T-cell (primary cell): ENCODE measurements at regions not wholly inside any gene's neighbourhood (a gene's known extent, or its start where the extent isn't known, plus 50 kb on each side); places are given as distances from the start of the nearest gene placed in this dataset.

Experiments used
- ATAC-seq, 4 experiments: fragments of 200-7000 bp in 3 of 4; fragments of 150-1000 bp in 1 of 4; cut with Tn5 transposase; replicated peaks in 1 of 4; 1 replicate in 3 of 4; 2 replicates in 1 of 4; pipeline ENCODE4 v1.10.0; 2021; ENCODE audit warnings: moderate library complexity in 3 of 4, mild to moderate bottlenecking in 2 of 4, moderate number of reproducible peaks in 1 of 4
- CTCF ChIA-PET, 2 donors: fragments of 300-600 bp; sonication (Branson Sonifier 250); formaldehyde crosslinking; loops; one replicate each; lab custom pipeline; 2022; ENCODE audit warnings: antibody characterized with exemption in 2 of 2; lab: Charles Lee
- POLR2A ChIA-PET, 2 donors: fragments of 300-600 bp; sonication (Branson Sonifier 250); formaldehyde crosslinking; loops; one replicate each; lab custom pipeline; 2022; ENCODE audit warnings: antibody characterized with exemption in 2 of 2; lab: Charles Lee
- DNase-seq, 35 experiments: peaks; one replicate each; pipeline versions ENCODE4 v3.0.0 to v3.0.0-alpha.2; 2013 to 2023
- H3K27ac ChIP-seq: one replicate; pipeline ENCODE4 v1.5.1; 2013; ENCODE audit warnings: low read length
- H3K27me3 ChIP-seq, 2 experiments: replicated peaks in 1 of 2; 1 replicate in 1 of 2; 2 replicates in 1 of 2; pipeline versions ENCODE4 v1.6.1 to v1.7.0; 2013; ENCODE audit warnings: low read length in 1 of 2, mixed read lengths in 1 of 2; ENCODE audit not compliant: control insufficient read depth in 2 of 2, insufficient read depth in 2 of 2; ENCODE audit errors: extremely low read depth in 1 of 2
- H3K36me3 ChIP-seq, 2 donors: 1 replicate in 1 of 2; 2 replicates in 1 of 2; pipeline versions ENCODE4 v1.6.1 to v1.7.0; 2013; ENCODE audit warnings: low read length in 1 of 2; ENCODE audit not compliant: control insufficient read depth in 2 of 2, insufficient read depth in 1 of 2; ENCODE audit errors: extremely low read depth in 1 of 2
- H3K4me1 ChIP-seq, 2 experiments: 1 replicate in 1 of 2; 2 replicates in 1 of 2; pipeline versions ENCODE4 v1.6.1 to v1.7.0; 2013; ENCODE audit warnings: low read length in 2 of 2, mixed read lengths in 1 of 2; ENCODE audit not compliant: insufficient read depth in 2 of 2, control insufficient read depth in 1 of 2; ENCODE audit errors: extremely low read depth in 1 of 2
- H3K4me3 ChIP-seq, 2 donors: 1 replicate in 1 of 2; 2 replicates in 1 of 2; pipeline versions ENCODE4 v1.5.1 to v1.7.0; 2013; ENCODE audit warnings: mild to moderate bottlenecking in 2 of 2, low read length in 1 of 2, moderate library complexity in 1 of 2; ENCODE audit not compliant: control insufficient read depth in 1 of 2; ENCODE audit errors: extremely low read depth in 1 of 2
- H3K9me3 ChIP-seq: 2 replicates; pipeline ENCODE4 v1.7.0; 2013
- H3K27ac Mint-ChIP-seq, 2 donors: one replicate each; pipeline ENCODE4 v1.8.0; 2020 to 2021; ENCODE audit warnings: mild to moderate bottlenecking in 2 of 2, mixed read lengths in 2 of 2
- H3K27me3 Mint-ChIP-seq, 2 donors: one replicate each; pipeline ENCODE4 v1.8.0; 2021 to 2022; ENCODE audit warnings: mixed read lengths in 2 of 2
- H3K36me3 Mint-ChIP-seq: one replicate; pipeline ENCODE4 v1.8.0; 2021; ENCODE audit warnings: mixed read lengths
- H3K4me1 Mint-ChIP-seq, 3 donors: one replicate each; pipeline ENCODE4 v1.8.0; 2020 to 2022; ENCODE audit warnings: mixed read lengths in 3 of 3, mild to moderate bottlenecking in 1 of 3
- H3K4me3 Mint-ChIP-seq, 3 donors: one replicate each; pipeline ENCODE4 v1.8.0; 2020 to 2022; ENCODE audit warnings: mild to moderate bottlenecking in 3 of 3, mixed read lengths in 3 of 3, moderate library complexity in 3 of 3
- H3K9me3 Mint-ChIP-seq, 3 donors: one replicate each; pipeline ENCODE4 v1.8.0; 2020 to 2022; ENCODE audit warnings: mixed read lengths in 3 of 3
- WGBS: methylation state at CpG from one replicate; pipeline ENCODE4 v1.1.5; 2013; ENCODE audit warnings: missing lambda C conversion rate; ENCODE audit not compliant: insufficient coverage; 5-methylcytosine and 5-hydroxymethylcytosine counted together

DNA sequence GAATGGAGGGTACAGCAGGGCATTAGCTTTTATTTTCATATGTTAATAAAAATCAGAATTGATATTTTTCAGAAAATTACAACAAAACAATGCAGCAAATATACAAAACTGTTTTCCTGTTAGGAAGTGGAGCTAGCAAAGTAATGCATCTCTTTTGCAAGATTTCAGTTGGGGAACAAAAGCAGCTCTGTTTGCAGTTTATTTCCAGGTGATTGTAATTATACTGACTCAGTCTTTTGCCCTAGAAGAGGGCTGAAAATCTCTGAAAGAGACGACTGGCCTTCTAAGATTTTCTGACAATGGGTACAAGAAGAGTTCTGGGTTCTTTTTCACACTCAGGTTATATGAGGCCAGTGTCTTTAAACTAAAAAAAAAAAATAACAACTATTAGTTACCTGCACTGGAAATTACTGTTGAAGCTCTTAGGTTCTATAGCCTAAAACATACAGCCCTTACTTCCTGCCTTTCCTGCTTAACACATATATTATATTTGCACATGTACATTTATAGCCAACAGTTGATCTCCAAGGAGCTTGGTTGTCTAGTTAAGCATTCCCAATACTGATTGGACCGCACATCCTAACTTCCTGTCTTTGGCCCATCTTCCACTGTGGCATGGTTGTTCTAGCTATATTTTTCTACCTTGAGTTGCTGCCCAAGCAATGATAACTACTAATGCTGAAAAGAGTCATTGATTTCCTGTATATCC lies 199.1 kb upstream of the KRR1 start:
- no peak overlapping the region for H3K4me3 ChIP-seq
- no peaks in the 10 kb centered on the region for H3K27me3 Mint-ChIP-seq
- no peak overlapping the region for H3K27ac Mint-ChIP-seq
- H3K9me3 Mint-ChIP-seq: no peaks in the 10 kb centered on the region
- ATAC-seq (no peak), DNase-seq (no peak)
- H3K4me1 Mint-ChIP-seq: no peaks in the 10 kb centered on the region
- no peaks in the 10 kb centered on the region for H3K9me3 ChIP-seq
- ChIA-PET POLR2A (no interaction called here), CTCF (interaction anchor here in 1 of 2 donors (0.6 kb wide), 1 partner anchor 13 kb away, joined by 3 read pairs; no protein-coding TSS in a partner anchor)
- no peak overlapping the region for H3K4me3 Mint-ChIP-seq
- no peak overlapping the region for H3K27ac ChIP-seq
- H3K4me1 ChIP-seq: no peaks in the 10 kb centered on the region
- no peaks in the 10 kb centered on the region for H3K36me3 Mint-ChIP-seq
- no peaks in the 10 kb centered on the region for H3K36me3 ChIP-seq
- H3K27me3 ChIP-seq: no peaks in the 10 kb centered on the region
- 0% methylated on average over 1 of the region's 2 CpGs for WGBS

DNA sequence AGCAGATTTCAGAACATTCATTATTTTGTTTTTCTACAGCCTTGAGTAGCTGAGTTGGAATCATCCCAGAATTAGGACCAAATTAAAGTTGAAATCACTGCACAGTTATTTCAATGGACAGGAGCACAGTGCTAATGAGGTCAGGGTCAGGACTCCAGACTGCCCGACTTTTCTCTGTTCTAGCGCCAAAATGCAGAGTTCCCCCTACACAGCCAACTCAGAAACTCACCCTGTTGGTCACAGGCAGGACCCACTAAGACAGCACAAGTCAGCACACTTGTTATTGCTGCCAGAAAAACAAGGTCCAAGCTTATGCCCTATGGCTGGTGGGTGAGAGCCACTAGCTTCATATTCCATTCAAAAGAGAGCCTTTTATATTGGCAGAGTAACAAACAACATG lies 198.1 kb upstream of the KRR1 start:
- H3K36me3 ChIP-seq: no peaks in the 10 kb centered on the region
- CTCF ChIA-PET: no interaction called here
- H3K4me3 ChIP-seq: no peak overlapping the region
- H3K36me3 Mint-ChIP-seq: no peaks in the 10 kb centered on the region
- no peaks in the 10 kb centered on the region for H3K9me3 Mint-ChIP-seq
- 80% methylated on average over 2 of the region's 2 CpGs for WGBS
- POLR2A ChIA-PET: no interaction called here
- H3K27me3 ChIP-seq: no peaks in the 10 kb centered on the region
- no peak overlapping the region for H3K4me3 Mint-ChIP-seq
- no peaks in the 10 kb centered on the region for H3K9me3 ChIP-seq
- H3K4me1 Mint-ChIP-seq: no peaks in the 10 kb centered on the region
- no peak overlapping the region for H3K27ac ChIP-seq
- H3K27ac Mint-ChIP-seq: no peak overlapping the region
- no peaks in the 10 kb centered on the region for H3K27me3 Mint-ChIP-seq
- ATAC-seq: no peak
- no peaks in the 10 kb centered on the region for H3K4me1 ChIP-seq
- DNase-seq: no peak

DNA sequence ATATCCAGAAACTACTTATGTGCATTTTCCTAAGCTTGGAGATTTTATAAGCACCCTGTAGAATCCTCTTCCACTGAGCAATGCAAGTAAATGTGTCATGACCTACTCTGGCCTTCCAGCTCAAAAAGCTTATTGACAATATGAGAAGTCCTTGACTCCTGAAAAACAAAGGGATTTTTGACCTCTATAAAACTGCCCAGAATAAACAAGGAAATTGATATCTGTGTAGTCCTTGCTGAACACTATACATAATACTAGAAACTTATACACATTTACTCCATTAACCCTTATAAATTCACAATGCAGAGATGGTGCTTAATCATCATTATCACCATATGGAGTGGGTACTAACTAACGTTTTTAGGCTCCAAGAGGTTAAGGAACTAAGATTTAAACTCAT lies 197.4 kb upstream of the KRR1 start:
- H3K36me3 ChIP-seq: no peaks in the 10 kb centered on the region
- Mint-ChIP-seq H3K4me3 (no peak overlapping the region), H3K4me1 (no peaks in the 10 kb centered on the region), H3K9me3 (no peaks in the 10 kb centered on the region), H3K36me3 (no peaks in the 10 kb centered on the region), H3K27ac (no peak overlapping the region), H3K27me3 (no peaks in the 10 kb centered on the region)
- ChIA-PET POLR2A (no interaction called here), CTCF (interaction anchor here in 1 of 2 donors (0.5 kb wide), 1 partner anchor 18 kb away, joined by 3 read pairs; no protein-coding TSS in a partner anchor)
- H3K27me3 ChIP-seq: no peaks in the 10 kb centered on the region
- no peaks in the 10 kb centered on the region for H3K4me1 ChIP-seq
- ATAC-seq (no peak), DNase-seq (no peak)
- no peak overlapping the region for H3K27ac ChIP-seq
- no peak overlapping the region for H3K4me3 ChIP-seq
- no peaks in the 10 kb centered on the region for H3K9me3 ChIP-seq
- WGBS: no CpG with 5 or more reads among the region's 1 CpG

DNA sequence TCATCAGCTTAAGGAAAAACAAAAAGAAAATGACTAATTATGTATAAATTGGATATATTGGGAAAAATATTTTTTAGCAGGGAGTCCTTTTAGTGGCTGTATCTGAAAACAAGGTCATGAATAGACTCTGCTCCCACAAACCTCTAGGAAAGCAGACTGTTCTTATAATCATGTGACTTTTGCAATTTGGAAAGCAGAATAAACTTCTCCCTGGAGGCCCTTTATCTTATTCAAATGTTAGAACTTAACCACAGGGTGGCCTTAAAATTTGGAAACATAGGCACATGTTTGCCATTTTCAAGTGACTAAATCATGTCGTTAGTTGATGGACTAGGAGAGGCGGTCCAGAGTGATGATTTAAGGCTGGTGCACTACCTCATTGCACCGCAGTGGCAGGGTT lies 196.6 kb upstream of the KRR1 start:
- no peak overlapping the region for H3K4me3 Mint-ChIP-seq
- DNase-seq (no peak), ATAC-seq (no peak)
- no peaks in the 10 kb centered on the region for H3K9me3 ChIP-seq
- no peaks in the 10 kb centered on the region for H3K27me3 ChIP-seq
- H3K36me3 Mint-ChIP-seq: no peaks in the 10 kb centered on the region
- WGBS: 80% methylated on average over 1 of the region's 3 CpGs
- H3K27ac ChIP-seq: no peak overlapping the region
- H3K27ac Mint-ChIP-seq: no peak overlapping the region
- no peak overlapping the region for H3K4me3 ChIP-seq
- peaks cover 0 to 5% (median 4%) of the 10 kb centered on the region in 3 donors for H3K4me1 Mint-ChIP-seq
- no peaks in the 10 kb centered on the region for H3K27me3 Mint-ChIP-seq
- CTCF ChIA-PET: no interaction called here
- POLR2A ChIA-PET: no interaction called here
- H3K36me3 ChIP-seq: no peaks in the 10 kb centered on the region
- peaks cover 0 to 3% of the 10 kb centered on the region in 2 experiments for H3K4me1 ChIP-seq
- H3K9me3 Mint-ChIP-seq: no peaks in the 10 kb centered on the region

DNA sequence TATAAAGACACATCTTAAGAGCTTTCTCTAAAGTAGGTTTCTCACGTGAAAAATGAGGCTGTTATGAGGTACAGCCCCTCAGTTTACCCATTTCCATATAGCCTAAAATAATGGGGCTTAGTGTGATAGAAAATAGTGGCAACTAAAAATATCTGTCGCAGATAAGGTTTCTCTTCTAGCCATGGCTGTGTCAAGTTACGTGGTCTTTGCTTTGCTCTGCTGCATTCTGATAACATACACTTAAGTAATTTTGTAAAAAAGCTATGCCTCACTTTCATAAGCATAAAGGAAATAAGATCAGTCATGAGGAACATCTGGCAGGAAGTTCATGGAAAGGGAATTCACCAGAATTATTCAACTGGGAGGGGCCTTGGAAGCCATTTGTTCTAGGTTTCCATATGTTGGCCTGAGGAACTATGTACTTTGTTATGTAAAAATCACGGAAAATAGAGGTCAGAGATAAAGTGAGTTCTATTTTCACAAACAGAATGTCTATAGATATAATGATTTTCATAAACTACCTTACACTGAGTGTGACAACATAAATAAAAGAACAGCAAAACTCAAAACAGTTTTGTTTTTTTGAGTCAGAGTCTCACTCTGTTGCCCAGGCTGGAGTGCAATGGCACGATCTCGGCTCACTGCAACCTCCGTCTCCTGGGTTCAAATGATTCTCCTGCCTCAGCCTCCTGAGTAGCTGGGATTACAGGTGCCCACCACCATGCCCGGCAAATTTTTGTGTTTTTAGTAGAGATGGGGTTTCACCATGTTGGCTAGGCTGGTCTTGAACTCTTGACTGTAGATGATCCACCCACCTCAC lies 195.6 kb upstream of the KRR1 start:
- H3K27ac Mint-ChIP-seq: no peak overlapping the region
- no peaks in the 10 kb centered on the region for H3K9me3 Mint-ChIP-seq
- H3K4me3 Mint-ChIP-seq: no peak overlapping the region
- peaks cover 4 to 15% (median 13%) of the 10 kb centered on the region in 3 donors for H3K4me1 Mint-ChIP-seq
- Histone ChIP-seq H3K4me3 (no peak overlapping the region), H3K9me3 (no peaks in the 10 kb centered on the region), H3K4me1 (peaks cover 2 to 3% of the 10 kb centered on the region in 2 experiments), H3K27ac (no peak overlapping the region), H3K27me3 (no peaks in the 10 kb centered on the region), H3K36me3 (no peaks in the 10 kb centered on the region)
- ChIA-PET POLR2A (no interaction called here), CTCF (no interaction called here)
- no peak for ATAC-seq
- H3K27me3 Mint-ChIP-seq: no peaks in the 10 kb centered on the region
- WGBS: 92% methylated on average over 2 of the region's 8 CpGs
- H3K36me3 Mint-ChIP-seq: no peaks in the 10 kb centered on the region
- no peak for DNase-seq

DNA sequence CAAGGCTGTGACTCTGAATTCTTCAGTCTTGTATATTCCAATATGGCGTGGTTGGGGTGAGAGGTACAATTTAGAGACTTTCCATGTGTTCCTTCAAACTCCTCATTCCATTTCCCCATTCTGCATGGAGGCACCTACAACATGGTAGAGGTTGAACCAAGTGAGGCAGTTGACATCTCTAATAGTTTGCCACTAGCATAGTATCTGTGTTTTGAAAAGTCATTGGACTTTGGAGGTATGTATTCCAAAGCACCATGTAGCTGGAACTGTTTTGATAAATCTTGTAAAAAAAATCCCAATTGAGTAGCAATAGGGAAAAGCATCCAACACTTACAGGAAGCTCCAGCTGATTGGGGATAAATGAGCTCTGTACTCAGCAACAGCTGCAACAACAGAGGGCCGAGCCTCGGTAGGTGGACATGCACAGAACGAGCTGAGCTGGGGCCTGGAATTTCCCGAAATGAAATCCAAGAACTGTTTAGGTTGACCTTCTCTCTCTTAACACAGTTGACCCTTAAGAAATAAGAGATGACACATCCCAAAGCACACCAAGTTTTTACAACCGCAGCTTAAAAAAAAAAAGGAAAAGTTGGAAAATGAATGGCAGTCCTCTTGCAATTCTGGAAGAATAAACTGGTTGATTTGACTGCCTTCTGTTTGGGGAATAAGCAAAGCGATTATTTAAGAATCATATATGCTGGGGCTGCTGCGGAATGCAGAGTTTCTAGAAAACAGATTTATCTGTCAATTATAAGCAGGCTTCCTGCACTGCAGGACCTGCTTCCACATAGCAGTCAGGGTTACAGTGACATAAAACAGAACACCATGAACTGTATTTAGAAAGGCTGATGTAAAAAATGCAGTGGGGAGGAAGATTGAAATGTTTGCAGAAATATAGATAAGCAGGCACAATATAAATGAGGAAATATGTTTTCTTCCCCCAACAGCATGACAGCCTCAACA lies 194.6 kb upstream of the KRR1 start:
- H3K9me3 Mint-ChIP-seq: no peaks in the 10 kb centered on the region
- H3K36me3 ChIP-seq: no peaks in the 10 kb centered on the region
- peaks cover 6 to 17% (median 16%) of the 10 kb centered on the region in 3 donors for H3K4me1 Mint-ChIP-seq
- H3K4me3 Mint-ChIP-seq: no peak overlapping the region
- WGBS: no CpG with 5 or more reads among the region's 8 CpGs
- no peak overlapping the region for H3K27ac ChIP-seq
- no peak for DNase-seq
- ATAC-seq: no peak
- ChIA-PET POLR2A (no interaction called here), CTCF (no interaction called here)
- H3K27ac Mint-ChIP-seq: no peak overlapping the region
- H3K27me3 Mint-ChIP-seq: no peaks in the 10 kb centered on the region
- H3K4me3 ChIP-seq: no peak overlapping the region
- no peaks in the 10 kb centered on the region for H3K36me3 Mint-ChIP-seq
- peaks cover 3 to 5% of the 10 kb centered on the region in 2 experiments for H3K4me1 ChIP-seq
- no peaks in the 10 kb centered on the region for H3K27me3 ChIP-seq
- H3K9me3 ChIP-seq: no peaks in the 10 kb centered on the region
